ENCODE measurements at regions not wholly inside any gene's neighbourhood (a gene's known extent, or its start where the extent isn't known, plus 50 kb on each side); places are given as distances from the start of the nearest gene placed in this dataset.

- H3K36me3 Mint-ChIP-seq (ENCODE audit: insufficient read depth, unreplicated experiment): no peaks in the 10 kb centered on the region
- peaks cover 4% of the 10 kb centered on the region for H3K4me1 Mint-ChIP-seq (ENCODE audit: insufficient read depth, unreplicated experiment)
- no peaks in the 10 kb centered on the region for H3K9me3 Mint-ChIP-seq (ENCODE audit: unreplicated experiment)
- peak; percentile 56 for DNase-seq (ENCODE audit: unreplicated experiment)
- H3K27ac Mint-ChIP-seq (ENCODE audit: low read depth, unreplicated experiment): no peak overlapping the region
- no TSS peak for BruUV-seq (replicated peaks)
- no peak overlapping the region for H3K4me3 Mint-ChIP-seq (ENCODE audit: unreplicated experiment)
- H3K27me3 Mint-ChIP-seq (ENCODE audit: insufficient read depth, unreplicated experiment): peaks cover 18% of the 10 kb centered on the region
- ChIA-PET POLR2A (no interaction called here), CTCF (interaction anchor here (0.7 to 1.1 kb wide), 2 partner anchors 9 to 17 kb away, joined by 3 read pairs; no protein-coding TSS in a partner anchor)
- TF ChIP-seq, protein P1, sequence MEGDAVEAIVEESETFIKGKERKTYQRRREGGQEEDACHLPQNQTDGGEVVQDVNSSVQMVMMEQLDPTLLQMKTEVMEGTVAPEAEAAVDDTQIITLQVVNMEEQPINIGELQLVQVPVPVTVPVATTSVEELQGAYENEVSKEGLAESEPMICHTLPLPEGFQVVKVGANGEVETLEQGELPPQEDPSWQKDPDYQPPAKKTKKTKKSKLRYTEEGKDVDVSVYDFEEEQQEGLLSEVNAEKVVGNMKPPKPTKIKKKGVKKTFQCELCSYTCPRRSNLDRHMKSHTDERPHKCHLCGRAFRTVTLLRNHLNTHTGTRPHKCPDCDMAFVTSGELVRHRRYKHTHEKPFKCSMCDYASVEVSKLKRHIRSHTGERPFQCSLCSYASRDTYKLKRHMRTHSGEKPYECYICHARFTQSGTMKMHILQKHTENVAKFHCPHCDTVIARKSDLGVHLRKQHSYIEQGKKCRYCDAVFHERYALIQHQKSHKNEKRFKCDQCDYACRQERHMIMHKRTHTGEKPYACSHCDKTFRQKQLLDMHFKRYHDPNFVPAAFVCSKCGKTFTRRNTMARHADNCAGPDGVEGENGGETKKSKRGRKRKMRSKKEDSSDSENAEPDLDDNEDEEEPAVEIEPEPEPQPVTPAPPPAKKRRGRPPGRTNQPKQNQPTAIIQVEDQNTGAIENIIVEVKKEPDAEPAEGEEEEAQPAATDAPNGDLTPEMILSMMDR (IDR thresholded peaks at IDR 0.05; ENCODE audit: unreplicated experiment): no peak
- intact Hi-C loops (cut with micrococcal nuclease): no loop called here
These were observed 328.2 kb upstream of the MANEA start for GRCh38 chr6:95249175-95249574.

DNA sequence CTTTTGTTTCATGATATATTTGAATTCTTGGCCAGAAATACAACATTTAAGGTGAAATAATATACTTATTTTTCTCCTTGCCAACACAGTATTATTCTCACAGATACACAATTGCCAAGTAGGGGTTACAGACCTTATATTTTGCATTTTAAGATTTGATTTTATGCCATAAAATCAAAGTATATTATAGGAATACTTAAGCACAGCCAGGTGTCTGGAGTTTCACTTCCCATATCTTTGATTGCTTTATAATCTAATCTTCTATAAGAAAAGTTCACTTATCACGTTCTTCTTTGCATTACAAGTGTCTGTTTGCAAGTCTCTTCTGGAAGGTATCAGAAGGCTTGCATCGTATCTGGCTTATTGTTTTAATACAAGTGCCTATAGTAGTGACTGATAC lies 327.7 kb upstream of the MANEA start:
- H3K9me3 Mint-ChIP-seq (ENCODE audit: unreplicated experiment): no peaks in the 10 kb centered on the region
- no peaks in the 10 kb centered on the region for H3K36me3 Mint-ChIP-seq (ENCODE audit: insufficient read depth, unreplicated experiment)
- H3K4me3 Mint-ChIP-seq (ENCODE audit: unreplicated experiment): no peak overlapping the region
- POLR2A ChIA-PET: no interaction called here
- no peak overlapping the region for H3K27ac Mint-ChIP-seq (ENCODE audit: low read depth, unreplicated experiment)
- H3K27me3 Mint-ChIP-seq (ENCODE audit: insufficient read depth, unreplicated experiment): peaks cover 23% of the 10 kb centered on the region
- H3K4me1 Mint-ChIP-seq (ENCODE audit: insufficient read depth, unreplicated experiment): peaks cover 3% of the 10 kb centered on the region
- no TSS peak for BruUV-seq (replicated peaks)
- DNase-seq (ENCODE audit: unreplicated experiment): no peak
- intact Hi-C loops (cut with micrococcal nuclease): no loop called here
- TF ChIP-seq, protein P1 (IDR thresholded peaks at IDR 0.05; ENCODE audit: unreplicated experiment): no peak
- CTCF ChIA-PET: no interaction called here

DNA sequence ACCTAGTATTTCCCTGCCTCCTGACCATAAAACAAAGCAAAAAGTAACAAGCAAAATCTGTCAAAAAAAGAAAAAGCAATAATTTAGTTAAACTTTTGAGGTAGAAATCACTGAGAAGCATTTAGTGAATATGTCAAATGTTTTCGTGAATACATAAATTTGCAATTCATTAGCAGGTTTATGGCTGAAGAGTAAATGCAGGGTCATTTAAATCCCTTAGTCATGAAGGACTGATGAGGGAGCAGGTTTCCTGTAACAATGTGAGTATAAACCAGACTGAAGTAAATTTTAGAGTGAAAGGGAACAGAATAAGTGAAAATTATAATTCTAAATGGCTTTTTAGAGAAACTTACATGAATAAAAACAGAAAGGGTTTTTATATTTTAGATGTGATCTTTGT lies 313.5 kb upstream of the MANEA start:
- no TSS peak for BruUV-seq (replicated peaks)
- no peaks in the 10 kb centered on the region for H3K36me3 Mint-ChIP-seq (ENCODE audit: insufficient read depth, unreplicated experiment)
- DNase-seq (ENCODE audit: unreplicated experiment): no peak
- H3K4me3 Mint-ChIP-seq (ENCODE audit: unreplicated experiment): no peak overlapping the region
- TF ChIP-seq, protein P1 (IDR thresholded peaks at IDR 0.05; ENCODE audit: unreplicated experiment): no peak
- no peak overlapping the region for H3K27ac Mint-ChIP-seq (ENCODE audit: low read depth, unreplicated experiment)
- ChIA-PET CTCF (no interaction called here), POLR2A (no interaction called here)
- peaks cover 56% of the 10 kb centered on the region for H3K27me3 Mint-ChIP-seq (ENCODE audit: insufficient read depth, unreplicated experiment)
- H3K4me1 Mint-ChIP-seq (ENCODE audit: insufficient read depth, unreplicated experiment): no peaks in the 10 kb centered on the region
- intact Hi-C loops (cut with micrococcal nuclease): no loop called here
- no peaks in the 10 kb centered on the region for H3K9me3 Mint-ChIP-seq (ENCODE audit: unreplicated experiment)

- no TSS peak for BruUV-seq (replicated peaks)
- Mint-ChIP-seq H3K27ac (ENCODE audit: low read depth, unreplicated experiment) (no peak overlapping the region), H3K27me3 (ENCODE audit: insufficient read depth, unreplicated experiment) (peaks cover 72% of the 10 kb centered on the region), H3K36me3 (ENCODE audit: insufficient read depth, unreplicated experiment) (no peaks in the 10 kb centered on the region), H3K9me3 (ENCODE audit: unreplicated experiment) (no peaks in the 10 kb centered on the region), H3K4me3 (ENCODE audit: unreplicated experiment) (no peak overlapping the region), H3K4me1 (ENCODE audit: insufficient read depth, unreplicated experiment) (no peaks in the 10 kb centered on the region)
- DNase-seq (ENCODE audit: unreplicated experiment): no peak
- ChIA-PET POLR2A (no interaction called here), CTCF (no interaction called here)
- TF ChIP-seq, protein P1 (IDR thresholded peaks at IDR 0.05; ENCODE audit: unreplicated experiment): no peak
- intact Hi-C loops (cut with micrococcal nuclease): no loop called here
These were observed 310.6 kb upstream of the MANEA start for GRCh38 chr6:95266537-95267258.
